KG1 (cell line): ENCODE measurements at regions not wholly inside any gene's neighbourhood (a gene's known extent, or its start where the extent isn't known, plus 50 kb on each side); places are given as distances from the start of the nearest gene placed in this dataset.
"Not testable (repeated sequence)": the region's sequence is repeated elsewhere in the genome, so short reads cannot be mapped to it uniquely, and the experiment has no call there.

Source experiments
- DNase-seq: peaks from one replicate; lab custom pipeline; 2025; lab: John Stamatoyannopoulos, UW

- no peak for DNase-seq
Measured at GRCh38 chr5:25393957-25394356, 749.2 kb upstream of the CDH10 start.

DNA sequence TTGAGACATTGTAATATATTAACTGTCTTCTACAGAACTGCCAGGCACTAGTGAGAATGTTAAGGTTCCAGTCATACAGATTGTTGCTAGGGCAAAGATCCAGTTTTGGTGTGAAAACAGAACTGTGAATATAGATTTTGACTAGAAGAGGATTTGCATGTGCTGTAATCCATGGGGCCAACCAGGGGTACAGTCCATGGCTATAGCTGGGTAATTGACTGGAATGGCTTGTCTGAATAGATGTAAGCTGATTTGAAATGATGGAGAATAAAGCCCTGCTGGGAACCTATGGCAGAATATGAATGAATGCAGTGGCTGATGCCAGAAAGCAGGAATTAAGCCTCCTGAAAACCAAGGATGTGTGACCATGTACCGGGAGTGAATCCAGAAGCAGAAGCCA, 748.5 kb upstream of the CDH10 start:
- DNase-seq: no peak

DNA sequence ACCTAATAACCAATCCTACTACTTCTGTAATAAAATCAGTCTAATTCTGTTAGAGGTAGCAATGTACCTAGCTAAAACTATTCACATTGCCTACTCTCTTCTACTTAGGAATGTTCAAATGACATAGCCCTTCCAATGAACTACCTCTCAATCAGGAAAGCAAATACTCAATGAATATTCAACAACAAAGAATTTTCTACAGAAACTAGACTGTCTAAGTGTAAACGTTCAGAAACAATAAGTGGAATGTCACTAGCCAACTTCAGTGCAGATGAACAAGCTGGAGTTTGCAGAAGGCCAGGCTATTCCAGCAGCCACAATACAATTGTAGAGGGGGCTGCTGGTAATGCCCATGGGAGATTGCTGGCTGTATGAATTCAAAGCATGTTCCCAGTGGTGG, 743.2 kb upstream of the CDH10 start:
- DNase-seq: no peak

GRCh38 chr5:25362799-25363198, 718.0 kb upstream of the CDH10 start:
- DNase-seq: no peak

DNA sequence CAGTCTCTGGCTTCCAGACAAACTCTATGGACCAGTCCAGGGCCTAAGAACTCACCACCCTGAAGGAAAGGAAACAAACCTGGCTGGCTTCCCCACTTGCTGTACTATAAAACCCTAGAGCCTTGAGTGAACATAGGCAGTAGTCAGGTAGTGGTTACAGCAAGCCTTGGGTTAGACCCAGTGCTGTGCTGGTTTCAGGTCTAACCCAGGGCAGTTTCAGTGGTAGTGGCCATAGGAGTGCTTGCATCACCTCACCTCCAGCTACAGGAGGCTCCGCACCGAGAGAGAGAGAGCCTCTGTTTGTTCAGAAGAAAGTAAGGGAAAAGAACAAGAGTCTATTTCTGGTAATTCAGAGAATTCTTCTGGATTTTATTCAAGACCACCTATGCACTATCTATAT, 714.1 kb upstream of the CDH10 start:
- no peak for DNase-seq

- DNase-seq: no peak
Measured at GRCh38 chr5:25357605-25358004, 712.8 kb upstream of the CDH10 start.

GRCh38 chr5:25349746-25350145, 705.0 kb upstream of the CDH10 start:
- DNase-seq: no peak

GRCh38 chr5:25345240-25345771, 700.5 kb upstream of the CDH10 start:
- DNase-seq: no peak

GRCh38 chr5:25339541-25339940, 694.8 kb upstream of the CDH10 start:
- no peak for DNase-seq

DNA sequence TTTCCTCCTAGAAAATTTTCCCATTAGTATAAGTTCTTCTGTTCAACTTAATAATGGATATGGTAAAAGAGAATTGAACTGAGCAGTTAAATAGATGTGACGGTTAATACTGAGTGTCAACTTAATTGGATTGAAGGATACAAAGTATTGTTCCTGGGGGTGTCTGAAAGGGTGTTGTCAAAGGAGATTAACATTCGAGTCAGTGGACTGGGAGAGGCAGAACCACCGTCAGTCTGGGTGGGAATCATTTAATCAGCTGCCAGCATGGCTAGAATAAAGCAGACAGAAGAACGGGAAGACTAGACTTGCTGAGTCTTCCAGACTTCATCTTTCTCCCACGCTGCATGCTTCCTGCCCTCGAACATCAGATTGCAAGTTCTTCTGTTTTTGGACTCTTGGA, 689.6 kb upstream of the CDH10 start:
- no peak for DNase-seq

DNA sequence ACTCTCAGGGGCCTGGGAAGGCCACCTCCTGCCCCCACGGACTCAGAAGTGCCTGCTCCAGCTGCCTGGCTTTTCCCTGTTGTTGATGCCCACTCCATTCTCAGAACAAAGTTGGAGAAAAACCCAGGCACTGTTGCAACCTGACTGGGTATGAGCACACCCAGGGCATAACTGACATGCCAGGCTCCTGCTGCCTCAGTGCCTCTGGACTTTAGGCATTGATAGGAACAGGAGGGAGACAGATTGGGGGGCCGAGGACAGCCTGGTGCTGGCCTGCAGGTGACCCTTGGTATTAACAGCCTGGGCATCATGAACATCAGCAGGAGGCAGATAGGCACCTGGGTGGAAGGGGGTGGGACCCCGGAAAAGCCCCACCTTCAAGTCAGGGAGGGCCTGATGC, 685.9 kb upstream of the CDH10 start:
- DNase-seq: no peak

GRCh38 chr5:25327172-25327571, 682.4 kb upstream of the CDH10 start:
- DNase-seq: no peak

DNA sequence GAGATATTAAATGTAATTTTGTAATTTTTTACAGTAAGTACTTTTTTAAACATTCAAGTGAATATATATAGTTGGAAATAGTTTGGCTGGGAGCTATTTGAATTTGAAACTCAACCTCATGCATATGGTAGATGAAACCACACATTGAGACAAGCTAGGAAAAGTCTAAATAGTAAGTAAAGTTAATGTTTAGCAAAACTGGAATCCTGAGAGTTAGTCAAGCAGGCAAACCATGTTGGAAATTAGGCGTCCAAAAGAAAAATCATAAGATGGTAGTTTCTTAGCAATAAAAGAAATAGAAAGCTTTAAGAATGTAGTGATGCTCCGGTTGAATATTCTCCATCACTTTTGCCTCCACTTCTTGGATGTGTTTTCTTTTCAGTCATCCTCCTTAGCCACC, 657.1 kb upstream of the CDH10 start:
- no peak for DNase-seq

DNA sequence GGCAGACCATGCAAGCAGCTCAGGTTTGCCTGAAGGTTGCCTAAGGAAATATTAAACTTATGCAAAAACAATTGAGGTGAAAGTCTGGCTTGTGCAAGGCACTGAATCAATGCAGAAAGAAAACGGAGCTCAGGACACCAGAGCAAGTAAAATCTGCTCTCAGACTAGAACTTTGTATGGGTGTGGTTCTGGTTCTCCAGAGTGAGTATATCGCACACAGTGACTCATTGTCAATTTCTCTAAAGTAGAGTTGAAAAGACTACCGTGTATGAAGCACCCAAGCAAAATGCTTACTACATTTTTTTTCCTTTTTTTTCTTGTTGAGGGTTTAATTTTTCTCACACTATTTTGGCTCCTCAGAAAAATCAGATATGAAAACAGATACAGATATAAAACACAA, 650.3 kb upstream of the CDH10 start:
- no peak for DNase-seq

DNA sequence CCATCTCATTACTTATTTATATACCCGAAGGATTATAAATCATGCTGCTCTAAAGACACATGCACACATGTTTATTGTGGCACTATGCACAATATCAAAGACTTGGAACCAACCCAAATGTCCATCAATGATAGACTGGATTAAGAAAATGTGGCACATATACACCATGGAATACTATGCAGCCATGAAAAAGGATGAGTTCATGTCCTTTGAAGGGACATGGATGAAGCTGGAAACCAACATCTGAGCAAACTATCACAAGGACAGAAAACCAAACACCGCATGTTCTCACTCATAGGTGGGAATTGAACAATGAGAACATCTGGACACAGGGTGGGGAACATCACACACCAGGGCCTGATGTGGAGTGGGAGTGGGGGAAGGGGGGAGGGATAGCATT, 645.0 kb upstream of the CDH10 start:
- not testable (repeated sequence) for DNase-seq

DNA sequence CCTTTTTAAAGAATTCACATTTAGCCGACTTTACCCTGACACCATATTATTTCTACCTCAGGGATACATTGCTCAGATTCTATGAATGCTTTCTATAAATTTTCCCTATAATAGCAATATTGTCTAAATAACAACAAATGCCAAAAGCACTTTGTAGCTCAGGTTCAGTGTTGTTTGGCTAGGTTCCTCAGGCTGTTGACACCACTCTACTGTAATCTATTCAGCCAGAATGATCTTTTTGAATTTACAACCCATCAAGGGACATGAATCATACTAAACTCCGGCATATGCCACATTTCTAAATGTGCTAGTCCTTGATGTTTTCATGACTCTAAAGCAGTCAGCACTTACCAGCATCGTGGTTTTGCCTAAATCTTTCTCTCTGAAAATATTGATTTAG, 641.5 kb upstream of the CDH10 start:
- no peak for DNase-seq

GRCh38 chr5:25285136-25285535, 640.4 kb upstream of the CDH10 start:
- no peak for DNase-seq

- DNase-seq: not testable (repeated sequence)
Measured at GRCh38 chr5:25263507-25263906, 618.7 kb upstream of the CDH10 start.

DNA sequence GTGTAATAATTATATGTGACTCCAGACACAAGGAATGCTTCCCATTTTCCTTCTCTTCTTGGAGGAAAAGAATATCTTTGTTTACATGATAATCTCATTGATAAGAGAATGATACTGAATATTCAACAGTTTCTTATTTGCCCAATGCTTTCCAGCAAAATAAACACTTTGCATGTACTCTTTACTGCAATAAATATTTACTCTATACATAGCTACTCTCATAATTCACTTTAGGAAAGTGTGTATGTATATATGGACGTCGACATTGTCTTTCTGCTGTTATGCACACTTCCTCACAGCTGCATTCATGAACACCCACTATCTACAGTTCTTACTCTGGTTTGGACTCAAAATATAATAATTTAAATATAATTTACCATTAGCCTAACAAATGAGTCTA, 617.4 kb upstream of the CDH10 start:
- DNase-seq: no peak

DNA sequence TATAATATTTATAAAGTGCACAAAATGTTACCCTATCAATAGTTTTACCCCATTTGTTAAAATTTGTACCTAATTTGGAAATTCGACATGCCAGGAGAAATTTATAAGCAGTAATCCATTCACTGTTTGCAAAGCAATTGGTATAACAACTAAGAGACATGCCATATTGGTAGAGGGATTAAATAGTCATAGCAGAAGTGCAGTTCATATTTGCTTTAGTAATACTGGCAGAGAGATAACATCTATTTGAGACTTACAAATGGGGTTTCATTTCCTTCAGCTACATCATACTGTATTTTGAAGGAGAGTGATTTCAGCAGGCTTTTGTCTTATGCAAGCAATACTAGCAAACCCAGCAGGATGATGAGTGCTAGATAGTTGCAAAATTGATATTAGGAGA, 610.4 kb upstream of the CDH10 start:
- no peak for DNase-seq

DNA sequence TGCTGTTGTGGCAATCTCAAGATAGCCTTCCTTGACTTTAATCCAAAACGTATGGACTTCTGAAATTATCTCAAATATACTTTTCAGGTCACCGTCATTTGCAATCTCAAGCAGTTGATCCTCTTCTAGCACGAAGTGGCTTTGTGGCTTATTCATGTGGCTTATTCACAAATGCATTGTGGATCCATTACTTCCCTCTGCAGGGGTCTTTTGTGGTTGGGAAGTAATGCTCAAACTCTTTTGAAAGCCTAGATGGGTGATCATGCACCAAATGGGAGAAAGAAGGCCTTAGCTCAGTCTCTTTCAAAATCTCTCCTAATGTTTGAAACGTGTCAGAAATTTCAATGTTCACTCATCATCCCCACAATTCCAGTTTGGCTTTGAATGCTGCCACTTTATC, 597.2 kb upstream of the CDH10 start:
- DNase-seq: no peak

DNA sequence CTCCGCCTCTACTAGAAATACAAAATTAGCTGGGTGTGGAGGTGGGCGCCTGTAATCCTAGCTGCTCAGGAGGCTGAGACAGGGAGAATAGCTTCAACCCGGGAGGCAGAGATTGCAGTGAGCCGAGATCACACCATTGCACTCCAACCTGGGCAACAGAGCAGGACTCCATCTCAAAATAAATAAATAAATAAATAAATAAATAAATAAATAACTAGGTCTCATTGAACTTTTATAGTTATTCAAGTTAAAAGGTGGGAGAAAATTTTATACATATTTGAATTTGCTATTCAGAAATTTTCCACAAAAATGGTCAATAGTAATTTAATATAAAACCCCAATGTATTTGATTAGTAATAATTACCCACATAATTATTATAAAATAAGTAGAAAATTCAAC, 593.9 kb upstream of the CDH10 start:
- not testable (repeated sequence) for DNase-seq

GRCh38 chr5:25224316-25224982, 579.7 kb upstream of the CDH10 start:
- DNase-seq: no peak

DNA sequence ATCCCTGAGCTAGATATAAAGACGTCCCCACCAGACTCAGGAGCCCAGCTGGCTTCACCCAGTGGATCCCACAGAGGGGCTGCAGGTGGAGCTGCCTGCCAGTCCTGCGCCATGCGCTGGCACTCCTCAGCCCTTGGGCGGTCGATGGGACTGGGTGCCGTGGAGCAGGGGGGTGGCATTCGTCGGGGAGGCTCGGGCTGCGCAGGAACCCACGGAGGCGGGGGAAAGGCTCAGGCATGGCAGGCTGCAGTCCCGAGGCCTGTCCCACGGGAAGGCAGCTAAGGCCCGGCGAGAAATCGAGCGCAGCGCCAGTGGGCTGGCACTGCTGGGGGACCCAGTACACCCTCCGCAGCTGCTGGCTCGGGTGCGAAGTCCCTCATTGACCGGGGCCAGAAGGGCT, 555.1 kb upstream of the CDH10 start:
- not testable (repeated sequence) for DNase-seq
